ENCODE measurements at regions not wholly inside any gene's neighbourhood (a gene's known extent, or its start where the extent isn't known, plus 50 kb on each side); places are given as distances from the start of the nearest gene placed in this dataset.
"Not testable (repeated sequence)": the region's sequence is repeated elsewhere in the genome, so short reads cannot be mapped to it uniquely, and the experiment has no call there.

DNA sequence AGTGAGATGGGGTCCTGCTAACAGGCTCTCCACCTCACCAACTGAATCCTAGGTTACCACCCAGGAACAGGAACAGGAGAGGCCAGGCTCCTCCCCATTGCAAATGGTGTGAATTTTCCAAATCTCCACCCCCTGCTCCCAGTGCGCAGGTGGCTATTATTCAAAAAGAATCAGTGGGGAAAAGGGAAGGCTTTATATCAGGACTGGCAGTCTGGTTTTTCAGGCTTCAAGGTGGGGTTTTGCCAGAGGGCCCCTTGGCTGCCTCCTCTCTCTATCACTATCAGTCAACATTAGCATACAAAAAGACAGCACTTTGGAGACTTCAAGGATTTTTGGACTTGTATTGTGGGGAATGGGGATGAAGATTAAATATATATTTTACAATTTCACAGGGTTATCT lies 1817.6 kb upstream of the C9orf72 start:
- TF ChIP-seq CTCF (conservative IDR thresholded peaks at IDR 0.05; ENCODE audit: low read length): no peak
- no peak overlapping the region for H3K4me3 ChIP-seq (ENCODE audit: low read length)
- no peak for DNase-seq (ENCODE audit: low read depth)

DNA sequence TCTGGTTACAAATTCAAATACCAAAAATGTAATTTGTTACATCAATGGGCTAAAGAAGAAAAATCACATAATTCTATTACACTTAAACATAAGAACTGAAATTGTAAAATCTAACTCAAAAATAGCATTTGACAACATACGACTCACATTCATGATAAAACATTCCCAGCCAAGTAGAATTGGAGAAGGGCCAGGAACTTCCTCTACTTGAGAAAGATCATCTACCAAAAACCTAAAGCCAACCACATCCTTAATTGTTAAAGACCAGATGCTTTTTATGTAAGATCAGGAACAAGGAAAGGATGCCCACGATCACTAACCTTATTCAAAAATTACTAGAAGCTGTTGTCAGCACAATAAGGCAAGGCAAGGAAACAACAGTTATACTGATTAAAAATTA lies 1819.8 kb upstream of the C9orf72 start:
- no peak overlapping the region for H3K4me3 ChIP-seq (ENCODE audit: low read length)
- no peak for DNase-seq (ENCODE audit: low read depth)
- no peak for TF ChIP-seq CTCF (conservative IDR thresholded peaks at IDR 0.05; ENCODE audit: low read length)

DNA sequence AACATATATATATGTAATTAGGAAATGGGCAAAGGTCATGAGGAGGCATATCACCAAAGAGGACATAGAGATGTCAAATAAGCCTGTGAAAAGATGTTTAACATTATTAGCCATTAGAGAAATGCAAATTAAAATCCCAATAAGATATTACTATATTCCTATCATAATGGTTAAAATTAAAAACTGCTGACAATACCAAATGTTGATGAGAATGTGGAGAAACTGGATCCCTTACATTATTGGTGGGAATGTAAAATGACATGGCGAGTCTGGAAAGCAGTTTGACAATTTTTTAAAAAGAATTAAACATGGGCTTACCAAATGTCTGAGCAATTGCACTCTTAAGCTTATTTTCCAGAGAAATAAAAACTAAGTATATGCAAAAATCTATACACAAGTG lies 1821.6 kb upstream of the C9orf72 start:
- no peak for TF ChIP-seq CTCF (conservative IDR thresholded peaks at IDR 0.05; ENCODE audit: low read length)
- H3K4me3 ChIP-seq (ENCODE audit: low read length): no peak overlapping the region
- DNase-seq (ENCODE audit: low read depth): no peak

GRCh38 chr9:29397148-29397547 lies 1823.9 kb upstream of the C9orf72 start:
- TF ChIP-seq CTCF (conservative IDR thresholded peaks at IDR 0.05; ENCODE audit: low read length): no peak
- H3K4me3 ChIP-seq (ENCODE audit: low read length): no peak overlapping the region
- DNase-seq (ENCODE audit: low read depth): no peak

DNA sequence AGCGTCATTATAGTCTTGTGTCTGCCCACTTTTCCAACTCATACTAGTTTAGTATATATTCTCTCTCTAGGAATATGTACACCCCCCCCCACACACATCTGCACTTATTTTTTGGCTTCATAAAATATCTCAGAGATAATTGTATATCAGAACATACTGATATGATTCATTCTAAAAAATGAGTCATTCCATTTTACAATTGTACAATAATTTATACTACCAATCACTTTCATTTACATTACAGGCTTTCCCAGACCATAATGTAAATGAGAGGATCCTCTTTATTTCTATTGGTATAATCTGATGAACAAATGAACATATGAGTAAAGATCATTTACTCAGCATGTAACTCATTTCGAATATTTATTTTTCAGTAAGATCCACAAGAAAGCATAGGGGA lies 1842.9 kb upstream of the C9orf72 start:
- TF ChIP-seq CTCF (conservative IDR thresholded peaks at IDR 0.05; ENCODE audit: low read length): no peak

GRCh38 chr9:29422438-29422837 lies 1849.2 kb upstream of the C9orf72 start:
- DNase-seq (ENCODE audit: low read depth): no peak
- TF ChIP-seq CTCF (conservative IDR thresholded peaks at IDR 0.05; ENCODE audit: low read length): no peak
- no peak overlapping the region for H3K4me3 ChIP-seq (ENCODE audit: low read length)

More for the DNA sequence above, 1842.9 kb upstream of the C9orf72 start:
- H3K4me3 ChIP-seq (ENCODE audit: low read length): no peak overlapping the region
- DNase-seq (ENCODE audit: low read depth): no peak

DNA sequence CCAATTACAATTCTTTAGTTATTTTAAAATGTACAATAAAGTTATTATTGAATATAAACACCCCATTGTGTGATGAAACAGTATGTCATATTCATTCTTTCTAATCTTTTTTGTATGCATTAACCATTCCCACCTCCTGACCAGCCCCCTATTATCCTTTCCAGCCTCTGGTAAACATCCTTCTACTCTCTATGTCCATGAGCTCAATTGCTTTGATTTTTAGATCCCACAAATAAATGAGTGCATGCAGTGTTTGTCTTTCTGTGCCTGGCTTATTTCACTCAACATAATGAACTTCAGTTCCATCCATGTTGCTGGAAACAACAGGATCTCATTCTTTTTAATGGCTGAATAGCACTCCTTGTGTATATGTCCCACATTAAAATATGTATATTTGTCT lies 1858.9 kb upstream of the C9orf72 start:
- no peak for TF ChIP-seq CTCF (conservative IDR thresholded peaks at IDR 0.05; ENCODE audit: low read length)
- DNase-seq (ENCODE audit: low read depth): no peak
- no peak overlapping the region for H3K4me3 ChIP-seq (ENCODE audit: low read length)

GRCh38 chr9:29432656-29433055 lies 1859.4 kb upstream of the C9orf72 start:
- H3K4me3 ChIP-seq (ENCODE audit: low read length); DNase-seq (ENCODE audit: low read depth): not testable (repeated sequence)

All from AG10803 (cell line).